Left ventricle myocardium inferior (tissue), 1 donor: ENCODE measurements at regions not wholly inside any gene's neighbourhood (a gene's known extent, or its start where the extent isn't known, plus 50 kb on each side); places are given as distances from the start of the nearest gene placed in this dataset.

Experiments
- DNase-seq: peaks from one replicate; pipeline ENCODE4 v3.0.0-alpha.2; 2020
- H3K27ac ChIP-seq: fragments of 200-600 bp; replicated peaks from 2 replicates; pipeline ENCODE4 v1.8.0; 2021
- H3K27me3 ChIP-seq: fragments of 200-600 bp; 2 replicates; pipeline ENCODE4 v1.8.0; 2021; ENCODE audit warnings: low read depth
- H3K36me3 ChIP-seq: fragments of 200-600 bp; 2 replicates; pipeline ENCODE4 v1.8.0; 2021
- H3K4me1 ChIP-seq: fragments of 200-600 bp; 2 replicates; pipeline ENCODE4 v1.8.0; 2021
- H3K4me3 ChIP-seq: fragments of 200-600 bp; 2 replicates; pipeline ENCODE4 v1.8.0; 2021; ENCODE audit warnings: mild to moderate bottlenecking, moderate library complexity
- H3K9me3 ChIP-seq: fragments of 200-600 bp; replicated peaks from 2 replicates; pipeline ENCODE4 v1.8.0; 2021
- intact Hi-C: fragments of 100-400 bp; cut with micrococcal nuclease; formaldehyde crosslinking; loops from one replicate; pipeline ENCODE4 v1.11.0; 2022
- TF ChIP-seq, protein P1 (sequence below): fragments of 200-600 bp; IDR thresholded peaks from 2 replicates; pipeline ENCODE4 v1.8.0; 2021; ENCODE audit warnings: antibody characterized with exemption, mild to moderate bottlenecking, borderline replicate concordance
- donor health status: DM: no; HTN: yes; CAD: no; lungs with severe emphysema.

- Histone ChIP-seq H3K27me3 (no peaks in the 10 kb centered on the region), H3K4me1 (peaks cover 16% of the 10 kb centered on the region), H3K4me3 (no peak overlapping the region), H3K36me3 (no peaks in the 10 kb centered on the region), H3K27ac (no peak overlapping the region), H3K9me3 (no peaks in the 10 kb centered on the region)
- TF ChIP-seq, protein P1, sequence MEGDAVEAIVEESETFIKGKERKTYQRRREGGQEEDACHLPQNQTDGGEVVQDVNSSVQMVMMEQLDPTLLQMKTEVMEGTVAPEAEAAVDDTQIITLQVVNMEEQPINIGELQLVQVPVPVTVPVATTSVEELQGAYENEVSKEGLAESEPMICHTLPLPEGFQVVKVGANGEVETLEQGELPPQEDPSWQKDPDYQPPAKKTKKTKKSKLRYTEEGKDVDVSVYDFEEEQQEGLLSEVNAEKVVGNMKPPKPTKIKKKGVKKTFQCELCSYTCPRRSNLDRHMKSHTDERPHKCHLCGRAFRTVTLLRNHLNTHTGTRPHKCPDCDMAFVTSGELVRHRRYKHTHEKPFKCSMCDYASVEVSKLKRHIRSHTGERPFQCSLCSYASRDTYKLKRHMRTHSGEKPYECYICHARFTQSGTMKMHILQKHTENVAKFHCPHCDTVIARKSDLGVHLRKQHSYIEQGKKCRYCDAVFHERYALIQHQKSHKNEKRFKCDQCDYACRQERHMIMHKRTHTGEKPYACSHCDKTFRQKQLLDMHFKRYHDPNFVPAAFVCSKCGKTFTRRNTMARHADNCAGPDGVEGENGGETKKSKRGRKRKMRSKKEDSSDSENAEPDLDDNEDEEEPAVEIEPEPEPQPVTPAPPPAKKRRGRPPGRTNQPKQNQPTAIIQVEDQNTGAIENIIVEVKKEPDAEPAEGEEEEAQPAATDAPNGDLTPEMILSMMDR: no peak
- intact Hi-C loops: no loop called here
- DNase-seq: no peak
These were observed 994.2 kb downstream of the ADGRL3 start for GRCh38 chr4:62194342-62194741.

DNA sequence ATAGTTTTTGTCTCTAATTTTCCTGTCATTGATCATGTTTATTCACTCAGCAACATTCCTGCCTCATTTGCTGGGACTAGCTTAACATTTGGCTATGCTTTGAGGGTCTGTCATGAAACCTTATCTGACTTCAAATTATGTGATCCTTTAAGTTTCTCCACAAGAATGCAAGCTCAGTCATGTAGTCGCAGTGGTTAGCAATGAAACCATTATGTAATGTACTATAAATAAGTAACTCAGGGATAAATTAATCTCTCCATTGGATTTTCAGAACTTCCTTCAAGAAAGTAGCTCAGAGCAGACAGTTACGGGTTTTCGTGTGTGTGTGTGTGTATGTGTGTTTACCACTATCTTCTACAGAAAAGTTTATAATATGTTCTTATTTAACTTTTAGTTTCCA is 993.6 kb downstream of the ADGRL3 start:
- H3K9me3 ChIP-seq: no peaks in the 10 kb centered on the region
- H3K4me3 ChIP-seq: no peak overlapping the region
- intact Hi-C loops: no loop called here
- no peak for DNase-seq
- TF ChIP-seq, protein P1: no peak
- peak overlapping the region; percentile 16 for H3K27ac ChIP-seq
- peaks cover 16% of the 10 kb centered on the region for H3K4me1 ChIP-seq
- no peaks in the 10 kb centered on the region for H3K27me3 ChIP-seq
- no peaks in the 10 kb centered on the region for H3K36me3 ChIP-seq

DNA sequence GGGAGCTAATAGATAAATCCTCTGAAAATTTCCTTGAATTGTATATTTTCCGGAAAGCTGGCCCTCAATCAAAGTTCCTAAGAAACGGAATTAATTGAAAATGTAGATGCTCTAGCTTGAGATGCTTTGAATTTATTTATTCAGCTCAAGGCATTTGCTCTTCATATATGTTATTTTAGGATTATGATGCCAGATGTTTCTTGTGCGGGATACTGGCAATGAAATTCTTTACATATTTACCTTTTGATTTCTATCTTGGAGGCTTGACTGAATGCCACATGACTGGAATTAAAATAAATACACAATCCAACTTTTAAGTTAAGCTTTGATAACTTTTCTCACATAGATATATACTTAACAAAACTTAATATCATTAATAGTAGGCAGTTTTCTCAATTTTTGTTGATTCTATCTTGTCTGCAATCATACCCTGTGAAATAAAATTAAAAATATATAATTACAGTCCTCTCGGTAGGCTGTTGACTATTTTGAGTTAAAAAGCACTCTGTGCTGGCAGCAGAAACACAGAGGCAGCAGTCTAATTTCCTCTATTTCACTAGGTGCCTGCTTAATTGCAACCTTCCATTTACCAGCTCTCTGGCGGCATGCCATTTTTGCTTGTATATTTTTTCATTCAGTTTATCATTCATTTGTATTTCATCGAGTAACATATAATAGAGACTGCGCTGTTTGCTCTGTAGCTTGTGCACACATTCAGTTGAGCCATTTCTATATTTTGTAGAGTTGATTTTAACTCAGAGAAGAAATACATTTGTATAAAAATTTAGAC is 991.5 kb downstream of the ADGRL3 start:
- no peak overlapping the region for H3K4me3 ChIP-seq
- no peaks in the 10 kb centered on the region for H3K27me3 ChIP-seq
- intact Hi-C loops: no loop called here
- peaks cover 12% of the 10 kb centered on the region for H3K4me1 ChIP-seq
- no peaks in the 10 kb centered on the region for H3K9me3 ChIP-seq
- TF ChIP-seq, protein P1: no peak
- H3K36me3 ChIP-seq: no peaks in the 10 kb centered on the region
- H3K27ac ChIP-seq: no peak overlapping the region
- no peak for DNase-seq

GRCh38 chr4:62170235-62170634 is 970.1 kb downstream of the ADGRL3 start:
- no peaks in the 10 kb centered on the region for H3K27me3 ChIP-seq
- TF ChIP-seq, protein P1: no peak
- intact Hi-C loops: no loop called here
- no peaks in the 10 kb centered on the region for H3K36me3 ChIP-seq
- peaks cover 7% of the 10 kb centered on the region for H3K9me3 ChIP-seq
- H3K4me3 ChIP-seq: no peak overlapping the region
- H3K27ac ChIP-seq: no peak overlapping the region
- H3K4me1 ChIP-seq: peaks cover 10% of the 10 kb centered on the region
- DNase-seq: no peak

GRCh38 chr4:62168681-62169080 is 968.6 kb downstream of the ADGRL3 start:
- Histone ChIP-seq H3K9me3 (peaks cover 7% of the 10 kb centered on the region), H3K36me3 (no peaks in the 10 kb centered on the region), H3K27me3 (no peaks in the 10 kb centered on the region), H3K4me1 (peaks cover 10% of the 10 kb centered on the region), H3K4me3 (no peak overlapping the region), H3K27ac (no peak overlapping the region)
- intact Hi-C loops: no loop called here
- TF ChIP-seq, protein P1: no peak
- DNase-seq: no peak
